K562 (cell line): ENCODE measurements at regions not wholly inside any gene's neighbourhood (a gene's known extent, or its start where the extent isn't known, plus 50 kb on each side); places are given as distances from the start of the nearest gene placed in this dataset.

Experiments used
- ATAC-seq: fragments of 200-7000 bp; cut with Tn5 transposase; 3 replicates; pipeline ENCODE4 v1.9.1; 2020; ENCODE audit warnings: moderate library complexity
- BruUV-seq: library from RNA; stranded (reverse); fragments of 400-500 nt; replicated peaks from 2 replicates; lab custom pipeline; 2021; lab: Mats Ljungman, UMichigan
- CTCF ChIA-PET: fragments of 300-600 bp; formaldehyde crosslinking; extraction: SDS; loops from one replicate; lab custom pipeline; 2021; ENCODE audit warnings: low intra/inter-chr PET ratio; lab: Yijun Ruan, JAX
- POLR2A ChIA-PET: fragments of 300-600, 350-650 bp; sonication (Branson Sonifier 250); formaldehyde crosslinking; extraction: SDS; loops from one replicate; lab custom pipeline; 2021; ENCODE audit warnings: antibody characterized with exemption, inconsistent platforms; lab: Yijun Ruan, JAX
- DNase-seq, 4 experiments: peaks; one replicate each; pipeline versions ENCODE4 v3.0.0 to v3.0.0-alpha.2; 2011 to 2018; ENCODE audit warnings: low spot score in 3 of 4, mixed read lengths in 3 of 4; ENCODE audit errors: extremely low read depth in 1 of 4
- FAIRE-seq: peaks from 2 replicates; lab custom pipeline; 2011; peaks lifted over from hg19 to GRCh38; lab: Jason Lieb, UNC
- H2AFZ ChIP-seq: 2 replicates; pipeline ENCODE4 v1.6.0; 2011; ENCODE audit warnings: low read depth, low read length, control low read depth, inconsistent platforms
- H3K27ac ChIP-seq: fragments of 200-600 bp; 3 replicates; pipeline ENCODE4 v1.8.0; 2011; ENCODE audit warnings: low read depth, mild to moderate bottlenecking, control low read depth, inconsistent platforms, low read length, moderate library complexity, mixed read lengths; ENCODE audit errors: extremely low read depth
- H3K27me3 ChIP-seq, 2 experiments: fragments of 300-600 bp in 1 of 2; 2 replicates in 1 of 2; 3 replicates in 1 of 2; pipeline versions ENCODE4 v1.6.0 to v1.8.0; 2011; ENCODE audit warnings: inconsistent platforms in 2 of 2, low read length in 2 of 2, mild to moderate bottlenecking in 1 of 2, mixed read lengths in 1 of 2, moderate library complexity in 1 of 2; ENCODE audit not compliant: control insufficient read depth in 2 of 2, insufficient read depth in 2 of 2
- H3K36me3 ChIP-seq: fragments of 300-600 bp; 3 replicates; pipeline ENCODE4 v1.8.0; 2011; ENCODE audit warnings: mild to moderate bottlenecking, low read length, inconsistent platforms; ENCODE audit not compliant: control insufficient read depth, insufficient read depth
- H3K4me1 ChIP-seq, 2 experiments: fragments of 200-600 bp in 1 of 2; replicated peaks in 1 of 2; 2 replicates in 1 of 2; 3 replicates in 1 of 2; pipeline versions ENCODE4 v1.5.1 to v1.8.0; 2011; ENCODE audit warnings: inconsistent platforms in 2 of 2, low read length in 2 of 2, mild to moderate bottlenecking in 1 of 2, mixed read lengths in 1 of 2, moderate library complexity in 1 of 2; ENCODE audit not compliant: control insufficient read depth in 2 of 2, insufficient read depth in 2 of 2
- H3K4me2 ChIP-seq: 2 replicates; pipeline ENCODE4 v1.6.1; 2011; ENCODE audit warnings: low read length, control low read depth, inconsistent platforms, mixed read lengths; ENCODE audit not compliant: insufficient read depth
- H3K4me3 ChIP-seq: fragments of 200-600 bp; sonication (generic), shearing (Covaris generic); 2 replicates; pipeline ENCODE4 v1.5.1; 2016; ENCODE audit warnings: control low read depth, inconsistent platforms
- H3K79me2 ChIP-seq: fragments of 200-600 bp; 3 replicates; pipeline ENCODE4 v1.8.0; 2011; ENCODE audit warnings: low read length, inconsistent platforms; ENCODE audit not compliant: control insufficient read depth, insufficient read depth
- H3K9ac ChIP-seq, 2 experiments: 2 replicates each; pipeline versions ENCODE4 v1.6.0 to v1.6.1; 2011; ENCODE audit warnings: low read depth in 2 of 2, low read length in 2 of 2, control low read depth in 1 of 2, inconsistent platforms in 1 of 2, mild to moderate bottlenecking in 1 of 2, mixed read lengths in 1 of 2; ENCODE audit not compliant: insufficient read depth in 1 of 2
- H3K9me1 ChIP-seq: one replicate; pipeline ENCODE4 v1.6.0; 2011; ENCODE audit warnings: inconsistent platforms, mild to moderate bottlenecking, low read length, moderate library complexity; ENCODE audit not compliant: control insufficient read depth, insufficient read depth
- H3K9me3 ChIP-seq: replicated peaks from 2 replicates; pipeline ENCODE4 v1.5.1; 2011; ENCODE audit warnings: low read depth, low read length, inconsistent platforms; ENCODE audit not compliant: control insufficient read depth, insufficient read depth
- H4K20me1 ChIP-seq: replicated peaks from 2 replicates; pipeline ENCODE4 v1.6.1; 2011; ENCODE audit warnings: low read length, inconsistent platforms, mixed read lengths; ENCODE audit not compliant: control insufficient read depth, insufficient read depth
- BMI1 ChIP-seq: fragments of 150-350 bp; IDR thresholded peaks from 2 replicates; pipeline ENCODE4 v1.6.1; 2014; ENCODE audit warnings: low read length
- E4F1 ChIP-seq: fragments of 250-450 bp; sonication (Bioruptor Pico); IDR thresholded peaks from 2 replicates; pipeline ENCODE4 v1.5.0; 2021; ENCODE audit warnings: mild to moderate bottlenecking, borderline replicate concordance
- MAFG ChIP-seq: fragments of 450-650 bp; conservative IDR thresholded peaks from 2 replicates; pipeline ENCODE4 v1.6.1; 2016; ENCODE audit warnings: missing genetic modification characterization, missing compliant biosample characterization
- NR1H2 ChIP-seq: sonication (generic); formaldehyde crosslinking; IDR thresholded peaks from 2 replicates; pipeline ENCODE4 v1.4.0; 2020; ENCODE audit warnings: mild to moderate bottlenecking, missing genetic modification reagents
- WGBS: fragments of 100-300 bp; shearing (Covaris generic); methylation state at CpG from one replicate; pipeline ENCODE4 v1.1.6; 2016; ENCODE audit warnings: low coverage, mixed read lengths; ENCODE audit not compliant: insufficient coverage; ENCODE audit errors: missing lambda C conversion rate; 5-methylcytosine and 5-hydroxymethylcytosine counted together
- in situ Hi-C: fragments of 300-500 bp; cut with MboI; formaldehyde crosslinking; loops from 4 replicates; pipeline ENCODE4 v1.15.0; 2018; ENCODE audit warnings: inconsistent platforms, mixed read lengths
- intact Hi-C: fragments of 100-400 bp; cut with micrococcal nuclease; formaldehyde crosslinking; loops from 2 replicates; pipeline ENCODE4 v1.14.2; 2022

GRCh38 chr2:42110641-42111322 is 58.4 kb upstream of the EML4 start (continued):
- TF ChIP-seq E4F1 (CRISPR knock-in tag) (no peak), NR1H2 (CRISPR knock-in tag) (no peak)

GRCh38 chr2:42112418-42112817 is 56.7 kb upstream of the EML4 start:
- H3K27ac ChIP-seq, result no peak overlapping the region

More at GRCh38 chr2:42112418-42112817, 56.7 kb upstream of the EML4 start:
- no TSS peak for BruUV-seq
- TF ChIP-seq BMI1 (no peak), MAFG (tag) (peak; percentile 48; the same call in 1 of the 2 replicates)
- Histone ChIP-seq H3K9me3 (no peaks in the 10 kb centered on the region), H3K4me1 (no peaks in the 10 kb centered on the region), H3K9ac (no peak overlapping the region), H4K20me1 (no peaks in the 10 kb centered on the region), H3K9me1 (no peaks in the 10 kb centered on the region), H3K36me3 (no peaks in the 10 kb centered on the region), H2AFZ (no peak overlapping the region), H3K4me2 (no peak overlapping the region), H3K27me3 (peaks cover 23 to 37% of the 10 kb centered on the region in 2 experiments), H3K4me3 (no peak overlapping the region), H3K79me2 (no peaks in the 10 kb centered on the region)
- no peak for DNase-seq
- CTCF ChIA-PET, result no interaction called here
- no peak for ATAC-seq
- in situ Hi-C loops, result no loop called here
- WGBS, result 10% methylated on average over 3 of the region's 3 CpGs
- FAIRE-seq, result no peak
- POLR2A ChIA-PET, result no interaction called here
- intact Hi-C loops, result no loop called here
